K562 (cell line): ENCODE measurements at regions not wholly inside any gene's neighbourhood (a gene's known extent, or its start where the extent isn't known, plus 50 kb on each side); places are given as distances from the start of the nearest gene placed in this dataset.

Experiments
- ATAC-seq: fragments of 200-7000 bp; cut with Tn5 transposase; 3 replicates; pipeline ENCODE4 v1.9.1; 2020; ENCODE audit warnings: moderate library complexity
- BruUV-seq: library from RNA; stranded (reverse); fragments of 400-500 nt; replicated peaks from 2 replicates; lab custom pipeline; 2021; lab: Mats Ljungman, UMichigan
- CTCF ChIA-PET: fragments of 300-600 bp; formaldehyde crosslinking; extraction: SDS; loops from one replicate; lab custom pipeline; 2021; ENCODE audit warnings: low intra/inter-chr PET ratio; lab: Yijun Ruan, JAX
- POLR2A ChIA-PET: fragments of 300-600, 350-650 bp; sonication (Branson Sonifier 250); formaldehyde crosslinking; extraction: SDS; loops from one replicate; lab custom pipeline; 2021; ENCODE audit warnings: antibody characterized with exemption, inconsistent platforms; lab: Yijun Ruan, JAX
- DNase-seq, 4 experiments: peaks; one replicate each; pipeline versions ENCODE4 v3.0.0 to v3.0.0-alpha.2; 2011 to 2018; ENCODE audit warnings: low spot score in 3 of 4, mixed read lengths in 3 of 4; ENCODE audit errors: extremely low read depth in 1 of 4
- FAIRE-seq: peaks from 2 replicates; lab custom pipeline; 2011; peaks lifted over from hg19 to GRCh38; lab: Jason Lieb, UNC
- H2AFZ ChIP-seq: 2 replicates; pipeline ENCODE4 v1.6.0; 2011; ENCODE audit warnings: low read depth, low read length, control low read depth, inconsistent platforms
- H3K27ac ChIP-seq: fragments of 200-600 bp; 3 replicates; pipeline ENCODE4 v1.8.0; 2011; ENCODE audit warnings: low read depth, mild to moderate bottlenecking, control low read depth, inconsistent platforms, low read length, moderate library complexity, mixed read lengths; ENCODE audit errors: extremely low read depth
- H3K27me3 ChIP-seq, 2 experiments: fragments of 300-600 bp in 1 of 2; 2 replicates in 1 of 2; 3 replicates in 1 of 2; pipeline versions ENCODE4 v1.6.0 to v1.8.0; 2011; ENCODE audit warnings: inconsistent platforms in 2 of 2, low read length in 2 of 2, mild to moderate bottlenecking in 1 of 2, mixed read lengths in 1 of 2, moderate library complexity in 1 of 2; ENCODE audit not compliant: control insufficient read depth in 2 of 2, insufficient read depth in 2 of 2
- H3K36me3 ChIP-seq: fragments of 300-600 bp; 3 replicates; pipeline ENCODE4 v1.8.0; 2011; ENCODE audit warnings: mild to moderate bottlenecking, low read length, inconsistent platforms; ENCODE audit not compliant: control insufficient read depth, insufficient read depth
- H3K4me1 ChIP-seq, 2 experiments: fragments of 200-600 bp in 1 of 2; replicated peaks in 1 of 2; 2 replicates in 1 of 2; 3 replicates in 1 of 2; pipeline versions ENCODE4 v1.5.1 to v1.8.0; 2011; ENCODE audit warnings: inconsistent platforms in 2 of 2, low read length in 2 of 2, mild to moderate bottlenecking in 1 of 2, mixed read lengths in 1 of 2, moderate library complexity in 1 of 2; ENCODE audit not compliant: control insufficient read depth in 2 of 2, insufficient read depth in 2 of 2
- H3K4me2 ChIP-seq: 2 replicates; pipeline ENCODE4 v1.6.1; 2011; ENCODE audit warnings: low read length, control low read depth, inconsistent platforms, mixed read lengths; ENCODE audit not compliant: insufficient read depth
- H3K4me3 ChIP-seq: fragments of 200-600 bp; sonication (generic), shearing (Covaris generic); 2 replicates; pipeline ENCODE4 v1.5.1; 2016; ENCODE audit warnings: control low read depth, inconsistent platforms
- H3K79me2 ChIP-seq: fragments of 200-600 bp; 3 replicates; pipeline ENCODE4 v1.8.0; 2011; ENCODE audit warnings: low read length, inconsistent platforms; ENCODE audit not compliant: control insufficient read depth, insufficient read depth
- H3K9ac ChIP-seq, 2 experiments: 2 replicates each; pipeline versions ENCODE4 v1.6.0 to v1.6.1; 2011; ENCODE audit warnings: low read depth in 2 of 2, low read length in 2 of 2, control low read depth in 1 of 2, inconsistent platforms in 1 of 2, mild to moderate bottlenecking in 1 of 2, mixed read lengths in 1 of 2; ENCODE audit not compliant: insufficient read depth in 1 of 2
- H3K9me1 ChIP-seq: one replicate; pipeline ENCODE4 v1.6.0; 2011; ENCODE audit warnings: inconsistent platforms, mild to moderate bottlenecking, low read length, moderate library complexity; ENCODE audit not compliant: control insufficient read depth, insufficient read depth
- H3K9me3 ChIP-seq: replicated peaks from 2 replicates; pipeline ENCODE4 v1.5.1; 2011; ENCODE audit warnings: low read depth, low read length, inconsistent platforms; ENCODE audit not compliant: control insufficient read depth, insufficient read depth
- H4K20me1 ChIP-seq: replicated peaks from 2 replicates; pipeline ENCODE4 v1.6.1; 2011; ENCODE audit warnings: low read length, inconsistent platforms, mixed read lengths; ENCODE audit not compliant: control insufficient read depth, insufficient read depth
- BDP1 ChIP-seq: IDR thresholded peaks from 3 replicates; pipeline ENCODE4 v1.6.1; 2011; ENCODE audit not compliant: insufficient read length, insufficient read depth
- FOXJ2 ChIP-seq: fragments of 200-800 bp; sonication (Bioruptor generic); IDR thresholded peaks from 2 replicates; pipeline ENCODE4 v1.6.1; 2016; ENCODE audit warnings: missing genetic modification characterization, missing compliant biosample characterization
- ILK ChIP-seq: fragments of 450-650 bp; IDR thresholded peaks from 2 replicates; pipeline ENCODE4 v1.6.1; 2016; ENCODE audit warnings: missing genetic modification characterization, low read depth, mild to moderate bottlenecking, missing compliant biosample characterization, moderate library complexity, borderline replicate concordance
- KAT2B ChIP-seq: IDR thresholded peaks from one replicate; pipeline ENCODE4 v1.6.1; 2012; ENCODE audit warnings: low read depth, mild to moderate bottlenecking, control low read depth, inconsistent platforms, low read length, moderate library complexity
- PTBP1 ChIP-seq: fragments of 200-400 bp; formaldehyde crosslinking; IDR thresholded peaks from 2 replicates; pipeline ENCODE4 v1.6.1; 2017; ENCODE audit warnings: low read depth, low read length
- RAD21 ChIP-seq, 2 experiments: fragments of 250-450 bp in 1 of 2; fragments of 450-650 bp in 1 of 2; sonication (Bioruptor Pico) in 1 of 2; formaldehyde crosslinking in 1 of 2; IDR thresholded peaks in 1 of 2; conservative IDR thresholded peaks in 1 of 2; 2 replicates each; pipeline versions ENCODE4 v1.4.0 to v1.8.0; 2020 to 2022; ENCODE audit warnings: mild to moderate bottlenecking in 2 of 2, moderate library complexity in 1 of 2
- RBBP5 ChIP-seq: fragments of 200-600 bp; sonication (generic); IDR thresholded peaks from 2 replicates; pipeline ENCODE4 v1.6.1; 2012; ENCODE audit warnings: borderline replicate concordance, mild to moderate bottlenecking, low read length, control low read depth, inconsistent platforms; ENCODE audit not compliant: insufficient read depth, poor library complexity, severe bottlenecking
- RFX5 ChIP-seq: IDR thresholded peaks from 2 replicates; pipeline ENCODE4 v1.6.1; 2011; ENCODE audit warnings: low read depth, mild to moderate bottlenecking, improper control_type of control experiment, low read length
- ZNF449 ChIP-seq: fragments of 250-450 bp; sonication (Bioruptor Pico); IDR thresholded peaks from 2 replicates; pipeline ENCODE4 v1.8.0; 2022; ENCODE audit warnings: moderate library complexity, mild to moderate bottlenecking, inconsistent platforms
- ZNF639 ChIP-seq, 2 experiments: fragments of 200-800 bp in 1 of 2; sonication (Bioruptor generic) in 1 of 2; sonication (generic) in 1 of 2; formaldehyde crosslinking in 1 of 2; IDR thresholded peaks in 1 of 2; conservative IDR thresholded peaks in 1 of 2; 2 replicates each; pipeline versions ENCODE4 v1.5.0 to v1.6.1; 2016 to 2020; ENCODE audit warnings: missing compliant biosample characterization in 1 of 2, missing genetic modification characterization in 1 of 2, missing genetic modification reagents in 1 of 2
- ZNF696 ChIP-seq: fragments of 250-450 bp; sonication (Bioruptor Pico); conservative IDR thresholded peaks from 2 replicates; pipeline ENCODE4 v1.4.0; 2020; ENCODE audit warnings: mild to moderate bottlenecking, moderate library complexity
- WGBS: fragments of 100-300 bp; shearing (Covaris generic); methylation state at CpG from one replicate; pipeline ENCODE4 v1.1.6; 2016; ENCODE audit warnings: low coverage, mixed read lengths; ENCODE audit not compliant: insufficient coverage; ENCODE audit errors: missing lambda C conversion rate; 5-methylcytosine and 5-hydroxymethylcytosine counted together
- in situ Hi-C: fragments of 300-500 bp; cut with MboI; formaldehyde crosslinking; loops from 4 replicates; pipeline ENCODE4 v1.15.0; 2018; ENCODE audit warnings: inconsistent platforms, mixed read lengths
- intact Hi-C: fragments of 100-400 bp; cut with micrococcal nuclease; formaldehyde crosslinking; loops from 2 replicates; pipeline ENCODE4 v1.14.2; 2022

GRCh38 chr6:113464536-113464935 lies 392.6 kb upstream of the MARCKS start:
- ChIA-PET CTCF (no interaction called here), POLR2A (no interaction called here)
- Histone ChIP-seq H3K9me1 (no peaks in the 10 kb centered on the region), H3K36me3 (no peaks in the 10 kb centered on the region), H3K9me3 (no peaks in the 10 kb centered on the region), H3K4me3 (no peak overlapping the region), H3K27ac (no peak overlapping the region), H3K4me2 (no peak overlapping the region), H3K4me1 (no peaks in the 10 kb centered on the region), H3K9ac (no peak overlapping the region), H3K27me3 (no peaks in the 10 kb centered on the region), H2AFZ (no peak overlapping the region), H4K20me1 (no peaks in the 10 kb centered on the region), H3K79me2 (no peaks in the 10 kb centered on the region)
- ATAC-seq (no peak), DNase-seq (no peak), FAIRE-seq (no peak)
- intact Hi-C loops, result no loop called here
- in situ Hi-C loops, result no loop called here
- no TSS peak for BruUV-seq
- WGBS, result 0% methylated on average over 3 of the region's 3 CpGs
- no peak for TF ChIP-seq ZNF696 (CRISPR knock-in tag)
- TF ChIP-seq RBBP5, result no peak
- TF ChIP-seq RFX5, result no peak
- no peak for TF ChIP-seq ZNF639 (CRISPR knock-in tag; conservative IDR thresholded peaks at IDR 0.05 in 1 of 2, IDR thresholded peaks at IDR 0.05 in 1 of 2)
- no peak for TF ChIP-seq FOXJ2 (tag)
- TF ChIP-seq BDP1, result no peak
- TF ChIP-seq ZNF449, result no peak
- no peak for TF ChIP-seq ILK (tag)
- no peak for TF ChIP-seq KAT2B
- TF ChIP-seq PTBP1, result no peak
- TF ChIP-seq RAD21 (CRISPR knock-in tag; conservative IDR thresholded peaks at IDR 0.05 in 1 of 2, IDR thresholded peaks at IDR 0.05 in 1 of 2), result no peak
